Tibial nerve (tissue), 4 donors: ENCODE measurements at regions not wholly inside any gene's neighbourhood (a gene's known extent, or its start where the extent isn't known, plus 50 kb on each side); places are given as distances from the start of the nearest gene placed in this dataset.

Experiments used
- DNase-seq, 2 donors: peaks; one replicate each; pipeline ENCODE4 v3.0.0-alpha.2; 2019; ENCODE audit warnings: low spot score in 2 of 2
- H3K27ac ChIP-seq, 4 donors: fragments of 200-600 bp; sonication (generic) in 3 of 4; one replicate each; pipeline ENCODE4 v1.5.1; 2017 to 2019; ENCODE audit warnings: mild to moderate bottlenecking in 1 of 4
- H3K27me3 ChIP-seq, 2 donors: fragments of 200-600 bp; sonication (generic) in 1 of 2; one replicate each; pipeline versions ENCODE4 v1.5.1 to v1.6.0; 2017 to 2019
- H3K36me3 ChIP-seq, 3 donors: fragments of 200-600 bp; sonication (generic); one replicate each; pipeline ENCODE4 v1.5.1; 2018 to 2019
- H3K4me1 ChIP-seq, 4 donors: fragments of 200-600 bp; sonication (generic) in 3 of 4; one replicate each; pipeline ENCODE4 v1.5.1; 2017 to 2019
- H3K4me3 ChIP-seq, 4 donors: fragments of 200-600 bp; sonication (generic) in 3 of 4; one replicate each; pipeline ENCODE4 v1.5.1; 2017 to 2019; ENCODE audit warnings: mild to moderate bottlenecking in 1 of 4, moderate library complexity in 1 of 4
- H3K9me3 ChIP-seq, 4 donors: fragments of 200-600 bp; sonication (generic) in 3 of 4; one replicate each; pipeline ENCODE4 v1.5.1; 2017 to 2019
- EP300 ChIP-seq, 2 donors: sonication (generic); formaldehyde crosslinking; IDR thresholded peaks; one replicate each; pipeline ENCODE4 v1.6.1; 2017; ENCODE audit warnings: antibody characterized with exemption in 2 of 2, mild to moderate bottlenecking in 1 of 2
- POLR2A ChIP-seq, 2 donors: fragments of 450-650 bp; IDR thresholded peaks; one replicate each; pipeline ENCODE4 v1.6.1; 2017; ENCODE audit warnings: antibody characterized with exemption in 2 of 2, mild to moderate bottlenecking in 2 of 2, moderate library complexity in 2 of 2
- WGBS, 2 donors: methylation state at CpG; one replicate each; pipeline ENCODE4 v1.1.5; 2018; 5-methylcytosine and 5-hydroxymethylcytosine counted together
- TF ChIP-seq, protein P1 (sequence below), 5 experiments: fragments of 200-600 bp in 3 of 5; fragments of 450-650 bp in 2 of 5; sonication (generic) in 3 of 5; IDR thresholded peaks; one replicate each; pipeline ENCODE4 v1.5.1; 2016 to 2019; ENCODE audit warnings: antibody characterized with exemption in 5 of 5, mild to moderate bottlenecking in 3 of 5, moderate library complexity in 2 of 5

DNA sequence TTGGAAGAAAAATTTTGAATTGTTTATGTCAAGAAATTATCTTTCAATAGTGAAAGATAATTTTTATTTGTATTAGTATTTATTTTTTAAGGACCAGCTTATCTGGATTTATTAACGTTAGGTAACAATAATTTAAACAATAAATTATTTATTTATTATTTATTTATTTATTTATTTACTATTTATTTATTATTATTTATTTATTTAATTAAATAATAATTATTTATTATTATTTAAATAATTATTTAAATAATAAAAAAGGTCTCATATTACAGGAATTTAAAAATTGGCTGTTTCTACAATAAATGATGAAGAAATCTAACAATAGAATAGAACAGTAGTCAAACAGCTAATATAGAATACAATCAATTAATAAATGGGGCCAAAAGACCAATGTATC is 618.7 kb upstream of the BRINP3 start:
- Histone ChIP-seq H3K4me3 (no peak overlapping the region), H3K36me3 (no peaks in the 10 kb centered on the region), H3K4me1 (no peaks in the 10 kb centered on the region), H3K27me3 (no peaks in the 10 kb centered on the region), H3K9me3 (no peaks in the 10 kb centered on the region), H3K27ac (no peak overlapping the region)
- 90 to 94% methylated on average over 1 of the region's 1 CpG for WGBS, 2 donors
- TF ChIP-seq, protein P1, sequence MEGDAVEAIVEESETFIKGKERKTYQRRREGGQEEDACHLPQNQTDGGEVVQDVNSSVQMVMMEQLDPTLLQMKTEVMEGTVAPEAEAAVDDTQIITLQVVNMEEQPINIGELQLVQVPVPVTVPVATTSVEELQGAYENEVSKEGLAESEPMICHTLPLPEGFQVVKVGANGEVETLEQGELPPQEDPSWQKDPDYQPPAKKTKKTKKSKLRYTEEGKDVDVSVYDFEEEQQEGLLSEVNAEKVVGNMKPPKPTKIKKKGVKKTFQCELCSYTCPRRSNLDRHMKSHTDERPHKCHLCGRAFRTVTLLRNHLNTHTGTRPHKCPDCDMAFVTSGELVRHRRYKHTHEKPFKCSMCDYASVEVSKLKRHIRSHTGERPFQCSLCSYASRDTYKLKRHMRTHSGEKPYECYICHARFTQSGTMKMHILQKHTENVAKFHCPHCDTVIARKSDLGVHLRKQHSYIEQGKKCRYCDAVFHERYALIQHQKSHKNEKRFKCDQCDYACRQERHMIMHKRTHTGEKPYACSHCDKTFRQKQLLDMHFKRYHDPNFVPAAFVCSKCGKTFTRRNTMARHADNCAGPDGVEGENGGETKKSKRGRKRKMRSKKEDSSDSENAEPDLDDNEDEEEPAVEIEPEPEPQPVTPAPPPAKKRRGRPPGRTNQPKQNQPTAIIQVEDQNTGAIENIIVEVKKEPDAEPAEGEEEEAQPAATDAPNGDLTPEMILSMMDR (IDR thresholded peaks at IDR 0.05) = no peak
- TF ChIP-seq EP300 (IDR thresholded peaks at IDR 0.05) (no peak), POLR2A (IDR thresholded peaks at IDR 0.05) (no peak)
- no peak for DNase-seq

DNA sequence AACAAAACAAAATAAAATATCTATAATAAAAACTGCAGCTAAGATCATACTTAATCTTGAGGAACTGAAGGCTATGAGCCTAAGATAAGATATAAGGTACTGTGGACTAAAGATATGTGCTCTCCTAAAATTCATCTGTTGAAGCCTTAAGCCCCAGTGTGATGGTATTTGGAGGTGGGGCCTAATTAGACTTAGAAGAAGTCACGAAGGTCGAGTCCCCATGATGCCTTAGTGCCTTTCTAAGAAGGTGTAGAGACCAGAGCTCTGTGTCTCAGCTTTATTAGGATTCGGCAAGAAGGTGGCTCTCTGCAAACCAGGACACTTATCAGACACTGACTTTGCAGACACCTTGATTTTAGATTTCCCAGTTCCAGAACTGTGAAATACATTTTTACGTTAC is 622.0 kb upstream of the BRINP3 start:
- Histone ChIP-seq H3K9me3 (no peaks in the 10 kb centered on the region), H3K27ac (no peak overlapping the region), H3K27me3 (no peaks in the 10 kb centered on the region), H3K36me3 (no peaks in the 10 kb centered on the region), H3K4me1 (no peaks in the 10 kb centered on the region), H3K4me3 (no peak overlapping the region)
- 89 to 92% methylated on average over 4 of the region's 4 CpGs for WGBS, 2 donors
- no peak for DNase-seq
- TF ChIP-seq, protein P1 (IDR thresholded peaks at IDR 0.05) = no peak
- TF ChIP-seq POLR2A (IDR thresholded peaks at IDR 0.05) = no peak
- no peak for TF ChIP-seq EP300 (IDR thresholded peaks at IDR 0.05)

- no peaks in the 10 kb centered on the region for H3K4me1 ChIP-seq
- H3K27ac ChIP-seq = no peak overlapping the region
- no peak overlapping the region for H3K4me3 ChIP-seq
- no peaks in the 10 kb centered on the region for H3K27me3 ChIP-seq
- no peaks in the 10 kb centered on the region for H3K36me3 ChIP-seq
- DNase-seq = no peak
- TF ChIP-seq, protein P1 (IDR thresholded peaks at IDR 0.05) = no peak
- no peak for TF ChIP-seq EP300 (IDR thresholded peaks at IDR 0.05)
- TF ChIP-seq POLR2A (IDR thresholded peaks at IDR 0.05) = no peak
- 71 to 82% methylated on average over 3 of the region's 3 CpGs for WGBS, 2 donors
- peaks cover 0 to under 1% (median 0%) of the 10 kb centered on the region in 4 donors for H3K9me3 ChIP-seq
Measured at GRCh38 chr1:191101960-191102359, 624.3 kb upstream of the BRINP3 start.

- TF ChIP-seq POLR2A (IDR thresholded peaks at IDR 0.05) (no peak), EP300 (IDR thresholded peaks at IDR 0.05) (no peak)
- TF ChIP-seq, protein P1 (IDR thresholded peaks at IDR 0.05) = no peak
- no peak overlapping the region for H3K4me3 ChIP-seq
- no peak overlapping the region for H3K27ac ChIP-seq
- WGBS, 2 donors = 83 to 94% methylated on average over 3 of the region's 3 CpGs
- H3K27me3 ChIP-seq = no peaks in the 10 kb centered on the region
- no peaks in the 10 kb centered on the region for H3K4me1 ChIP-seq
- H3K36me3 ChIP-seq = no peaks in the 10 kb centered on the region
- H3K9me3 ChIP-seq = peaks cover 0 to 11% (median 0%) of the 10 kb centered on the region in 4 donors
- no peak for DNase-seq
Measured at GRCh38 chr1:191125950-191126349, 648.3 kb upstream of the BRINP3 start.

DNA sequence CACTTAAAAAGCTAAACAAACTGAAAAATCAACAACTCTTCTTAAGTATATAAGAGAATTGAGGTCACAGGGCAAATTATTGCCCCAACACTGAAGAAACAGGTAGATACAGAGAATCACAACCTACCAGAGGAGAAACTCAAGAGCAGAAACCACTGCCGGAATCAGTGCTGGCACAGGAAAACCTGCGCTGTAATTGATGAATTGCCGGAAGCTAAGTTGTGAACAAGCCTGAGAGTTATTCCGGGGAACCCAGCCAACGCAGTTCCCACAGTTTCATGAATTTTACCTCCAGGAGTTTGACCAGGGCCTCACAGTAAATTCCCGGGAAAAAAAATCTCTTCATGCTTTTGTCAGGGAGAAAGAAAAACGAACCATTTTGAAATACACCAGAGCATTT is 657.1 kb upstream of the BRINP3 start:
- 57 to 61% methylated on average over 7 of the region's 7 CpGs for WGBS, 2 donors
- no peaks in the 10 kb centered on the region for H3K36me3 ChIP-seq

DNA sequence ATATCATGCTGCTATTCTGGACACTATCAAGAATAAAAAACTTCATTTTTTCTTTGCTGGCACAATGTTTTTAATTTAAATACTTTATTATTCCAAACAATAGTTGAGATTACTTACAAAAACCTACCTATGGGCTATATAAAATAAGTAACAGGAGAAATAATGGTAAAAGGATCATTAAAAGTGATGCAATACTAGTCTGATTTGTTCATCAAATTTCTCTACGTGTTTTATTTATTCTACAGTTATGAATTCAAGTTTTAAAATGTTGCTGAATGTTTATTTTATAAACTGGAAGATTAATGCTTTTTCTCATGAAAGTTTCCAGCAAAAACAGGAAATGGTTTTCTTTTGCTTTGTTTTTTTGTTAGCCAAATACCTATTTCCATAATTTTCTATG is 662.4 kb upstream of the BRINP3 start:
- Histone ChIP-seq H3K4me1 (no peaks in the 10 kb centered on the region), H3K27me3 (no peaks in the 10 kb centered on the region), H3K4me3 (no peak overlapping the region), H3K36me3 (no peaks in the 10 kb centered on the region), H3K27ac (no peak overlapping the region), H3K9me3 (no peaks in the 10 kb centered on the region)
- 39 to 47% methylated on average over 1 of the region's 1 CpG for WGBS, 2 donors
- DNase-seq = no peak
- TF ChIP-seq, protein P1 (IDR thresholded peaks at IDR 0.05) = no peak

More for the DNA sequence above, 657.1 kb upstream of the BRINP3 start:
- Histone ChIP-seq H3K27me3 (no peaks in the 10 kb centered on the region), H3K4me1 (no peaks in the 10 kb centered on the region), H3K4me3 (no peak overlapping the region), H3K27ac (no peak overlapping the region), H3K9me3 (no peaks in the 10 kb centered on the region)
- no peak for TF ChIP-seq EP300 (IDR thresholded peaks at IDR 0.05)
- no peak for DNase-seq
